ENCODE measurements at regions not wholly inside any gene's neighbourhood (a gene's known extent, or its start where the extent isn't known, plus 50 kb on each side); places are given as distances from the start of the nearest gene placed in this dataset.

- Histone ChIP-seq H3K4me3 (ENCODE audit: low read depth, low read length) (no peak overlapping the region), H3K36me3 (replicated peaks) (no peaks in the 10 kb centered on the region), H3K27ac (no peak overlapping the region), H3K27me3 (replicated peaks) (no peaks in the 10 kb centered on the region)
- in situ Hi-C loops (cut with HindIII; ENCODE audit: low pct_ligation_motif_present, low sequenced_read_pairs): no loop called here
- peak; percentile 46 for DNase-seq
- peak; percentile 48 for TF ChIP-seq CTCF (IDR thresholded peaks at IDR 0.05; ENCODE audit: low read depth, low read length, missing control alignments)
Observed at GRCh38 chr7:101717628-101718357, 88.7 kb upstream of the MYL10 start.

GRCh38 chr7:101718363-101719122 is 89.4 kb upstream of the MYL10 start:
- DNase-seq: no peak
- in situ Hi-C loops (cut with HindIII; ENCODE audit: low pct_ligation_motif_present, low sequenced_read_pairs): no loop called here
- no peak for TF ChIP-seq CTCF (IDR thresholded peaks at IDR 0.05; ENCODE audit: low read depth, low read length, missing control alignments)
- Histone ChIP-seq H3K36me3 (replicated peaks) (no peaks in the 10 kb centered on the region), H3K4me3 (ENCODE audit: low read depth, low read length) (no peak overlapping the region), H3K27me3 (replicated peaks) (no peaks in the 10 kb centered on the region), H3K27ac (no peak overlapping the region)

GRCh38 chr7:101719123-101719470 is 90.0 kb upstream of the MYL10 start:
- TF ChIP-seq CTCF (IDR thresholded peaks at IDR 0.05; ENCODE audit: low read depth, low read length, missing control alignments): no peak
- Histone ChIP-seq H3K27me3 (replicated peaks) (no peaks in the 10 kb centered on the region), H3K36me3 (replicated peaks) (no peaks in the 10 kb centered on the region), H3K4me3 (ENCODE audit: low read depth, low read length) (no peak overlapping the region), H3K27ac (no peak overlapping the region)
- in situ Hi-C loops (cut with HindIII; ENCODE audit: low pct_ligation_motif_present, low sequenced_read_pairs): no loop called here
- no peak for DNase-seq

GRCh38 chr7:101720324-101720723 is 91.2 kb upstream of the MYL10 start:
- Histone ChIP-seq H3K4me3 (ENCODE audit: low read depth, low read length) (no peak overlapping the region), H3K36me3 (replicated peaks) (no peaks in the 10 kb centered on the region), H3K27ac (no peak overlapping the region), H3K27me3 (replicated peaks) (no peaks in the 10 kb centered on the region)
- TF ChIP-seq CTCF (IDR thresholded peaks at IDR 0.05; ENCODE audit: low read depth, low read length, missing control alignments): no peak
- DNase-seq: no peak
- in situ Hi-C loops (cut with HindIII; ENCODE audit: low pct_ligation_motif_present, low sequenced_read_pairs): no loop called here

GRCh38 chr7:101722247-101722646 is 93.2 kb upstream of the MYL10 start:
- in situ Hi-C loops (cut with HindIII; ENCODE audit: low pct_ligation_motif_present, low sequenced_read_pairs): no loop called here
- H3K27me3 ChIP-seq (replicated peaks): no peaks in the 10 kb centered on the region
- no peaks in the 10 kb centered on the region for H3K36me3 ChIP-seq (replicated peaks)
- H3K4me3 ChIP-seq (ENCODE audit: low read depth, low read length): no peak overlapping the region
- no peak for DNase-seq
- TF ChIP-seq CTCF (IDR thresholded peaks at IDR 0.05; ENCODE audit: low read depth, low read length, missing control alignments): no peak
- no peak overlapping the region for H3K27ac ChIP-seq
